ENCODE measurements at regions not wholly inside any gene's neighbourhood (a gene's known extent, or its start where the extent isn't known, plus 50 kb on each side); places are given as distances from the start of the nearest gene placed in this dataset.

GRCh38 chr1:48164571-48164970, 57.9 kb upstream of the SLC5A9 start:
- TF ChIP-seq, protein P1, sequence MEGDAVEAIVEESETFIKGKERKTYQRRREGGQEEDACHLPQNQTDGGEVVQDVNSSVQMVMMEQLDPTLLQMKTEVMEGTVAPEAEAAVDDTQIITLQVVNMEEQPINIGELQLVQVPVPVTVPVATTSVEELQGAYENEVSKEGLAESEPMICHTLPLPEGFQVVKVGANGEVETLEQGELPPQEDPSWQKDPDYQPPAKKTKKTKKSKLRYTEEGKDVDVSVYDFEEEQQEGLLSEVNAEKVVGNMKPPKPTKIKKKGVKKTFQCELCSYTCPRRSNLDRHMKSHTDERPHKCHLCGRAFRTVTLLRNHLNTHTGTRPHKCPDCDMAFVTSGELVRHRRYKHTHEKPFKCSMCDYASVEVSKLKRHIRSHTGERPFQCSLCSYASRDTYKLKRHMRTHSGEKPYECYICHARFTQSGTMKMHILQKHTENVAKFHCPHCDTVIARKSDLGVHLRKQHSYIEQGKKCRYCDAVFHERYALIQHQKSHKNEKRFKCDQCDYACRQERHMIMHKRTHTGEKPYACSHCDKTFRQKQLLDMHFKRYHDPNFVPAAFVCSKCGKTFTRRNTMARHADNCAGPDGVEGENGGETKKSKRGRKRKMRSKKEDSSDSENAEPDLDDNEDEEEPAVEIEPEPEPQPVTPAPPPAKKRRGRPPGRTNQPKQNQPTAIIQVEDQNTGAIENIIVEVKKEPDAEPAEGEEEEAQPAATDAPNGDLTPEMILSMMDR (IDR thresholded peaks at IDR 0.05; ENCODE audit: low read depth, low read length), result no peak

DNA sequence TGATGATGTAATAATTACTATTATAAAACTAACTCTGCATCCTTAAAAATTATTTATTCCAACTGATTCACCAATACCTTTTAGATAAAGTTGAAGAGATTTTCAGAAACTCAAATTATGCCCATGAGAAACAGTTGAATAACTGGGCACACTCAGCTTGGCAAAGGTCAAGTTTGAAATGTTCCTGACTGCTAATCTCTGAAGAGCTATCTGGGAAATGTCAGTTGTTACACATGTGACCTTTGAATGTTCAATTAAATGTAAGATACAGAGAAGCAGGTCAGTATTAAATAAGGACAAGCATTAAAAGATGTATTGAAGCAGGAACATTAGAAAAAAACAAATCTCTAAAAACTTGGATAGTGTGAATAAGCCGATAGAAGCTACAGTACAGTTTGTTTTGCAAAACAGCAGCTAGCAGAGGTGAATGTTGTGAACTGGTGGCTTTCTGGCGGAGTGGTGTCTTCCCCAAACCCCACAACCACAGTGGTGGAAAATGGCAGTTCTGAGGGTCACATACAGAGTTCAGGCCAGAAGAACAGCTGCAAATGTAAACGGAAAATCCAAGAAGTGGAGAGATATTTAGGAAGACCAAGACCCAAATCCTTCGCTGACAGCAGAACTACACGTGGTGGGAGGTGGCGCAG, 61.9 kb upstream of the SLC5A9 start:
- no peak overlapping the region for H3K4me3 ChIP-seq (ENCODE audit: low read depth, low read length)
- TF ChIP-seq, protein P1 (IDR thresholded peaks at IDR 0.05; ENCODE audit: low read depth, low read length), result no peak

More at GRCh38 chr1:48164571-48164970, 57.9 kb upstream of the SLC5A9 start:
- no peak overlapping the region for H3K4me3 ChIP-seq (ENCODE audit: low read depth, low read length)

DNA sequence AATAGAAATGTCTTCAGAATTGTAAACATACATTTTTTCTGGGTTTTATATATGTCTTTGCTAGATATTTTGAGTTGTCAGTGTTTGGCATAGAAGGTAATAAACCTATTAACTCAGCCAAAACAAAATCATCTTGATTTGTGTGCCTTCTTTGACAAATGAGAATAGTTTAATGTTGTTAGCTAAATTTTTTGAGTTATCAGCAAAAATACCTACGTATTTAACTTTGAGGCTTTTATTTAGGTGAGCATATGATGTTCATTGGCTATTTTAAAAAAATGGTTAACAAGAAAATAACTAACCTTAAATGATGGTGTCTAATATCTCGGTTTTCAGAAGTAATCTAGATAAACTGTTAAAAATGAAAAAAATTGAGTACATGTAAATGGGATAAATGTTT, 83.2 kb upstream of the SLC5A9 start:
- no peak overlapping the region for H3K4me3 ChIP-seq (ENCODE audit: low read depth, low read length)
- TF ChIP-seq, protein P1 (IDR thresholded peaks at IDR 0.05; ENCODE audit: low read depth, low read length), result no peak

- H3K4me3 ChIP-seq (ENCODE audit: low read depth, low read length), result no peak overlapping the region
- TF ChIP-seq, protein P1 (IDR thresholded peaks at IDR 0.05; ENCODE audit: low read depth, low read length), result no peak
Measured at GRCh38 chr1:48127735-48128685, 94.5 kb upstream of the SLC5A9 start.

- TF ChIP-seq, protein P1 (IDR thresholded peaks at IDR 0.05; ENCODE audit: low read depth, low read length), result no peak
- no peak overlapping the region for H3K4me3 ChIP-seq (ENCODE audit: low read depth, low read length)
Measured at GRCh38 chr1:48123647-48124046, 98.9 kb upstream of the SLC5A9 start.

- H3K4me3 ChIP-seq (ENCODE audit: low read depth, low read length), result no peak overlapping the region
- TF ChIP-seq, protein P1 (IDR thresholded peaks at IDR 0.05; ENCODE audit: low read depth, low read length), result no peak
Measured at GRCh38 chr1:48121955-48122354, 100.6 kb upstream of the SLC5A9 start.

GRCh38 chr1:48120621-48121020, 101.9 kb upstream of the SLC5A9 start:
- TF ChIP-seq, protein P1 (IDR thresholded peaks at IDR 0.05; ENCODE audit: low read depth, low read length), result no peak

More at GRCh38 chr1:48120621-48121020, 101.9 kb upstream of the SLC5A9 start:
- no peak overlapping the region for H3K4me3 ChIP-seq (ENCODE audit: low read depth, low read length)

Data from WI38 (cell line).